HG03565 (cell line): ENCODE measurements at regions not wholly inside any gene's neighbourhood (a gene's known extent, or its start where the extent isn't known, plus 50 kb on each side); places are given as distances from the start of the nearest gene placed in this dataset.

Experiments
- ATAC-seq: cut with Tn5 transposase; IDR thresholded peaks from one replicate; pipeline ENCODE4 v1.9.1; 2021; ENCODE audit warnings: mild to moderate bottlenecking, moderate library complexity; ENCODE audit not compliant: unreplicated experiment

GRCh38 chr1:239816081-239816782 lies 275.5 kb upstream of the FMN2 start:
- ATAC-seq, result no peak

- no peak for ATAC-seq
These were observed 274.4 kb upstream of the FMN2 start for GRCh38 chr1:239817276-239817675.

- ATAC-seq, result no peak
These were observed 273.9 kb upstream of the FMN2 start for GRCh38 chr1:239817801-239818200.

GRCh38 chr1:239819096-239819495 lies 272.6 kb upstream of the FMN2 start:
- ATAC-seq, result no peak

GRCh38 chr1:239819756-239820250 lies 271.9 kb upstream of the FMN2 start:
- no peak for ATAC-seq

- ATAC-seq, result no peak
These were observed 267.8 kb upstream of the FMN2 start for GRCh38 chr1:239823852-239824251.

- ATAC-seq, result no peak
These were observed 265.5 kb upstream of the FMN2 start for GRCh38 chr1:239826211-239826610.

GRCh38 chr1:239826736-239827135 lies 264.9 kb upstream of the FMN2 start:
- no peak for ATAC-seq

- no peak for ATAC-seq
These were observed 262.1 kb upstream of the FMN2 start for GRCh38 chr1:239829535-239829934.

- ATAC-seq, result no peak
These were observed 259.9 kb upstream of the FMN2 start for GRCh38 chr1:239831577-239832355.

GRCh38 chr1:239833723-239834122 lies 258.0 kb upstream of the FMN2 start:
- ATAC-seq, result no peak

GRCh38 chr1:239835946-239836440 lies 255.7 kb upstream of the FMN2 start:
- no peak for ATAC-seq

GRCh38 chr1:239840336-239840735 lies 251.3 kb upstream of the FMN2 start:
- ATAC-seq, result no peak

GRCh38 chr1:239840790-239841189 lies 250.9 kb upstream of the FMN2 start:
- no peak for ATAC-seq

GRCh38 chr1:239841631-239842030 lies 250.1 kb upstream of the FMN2 start:
- ATAC-seq, result no peak

GRCh38 chr1:239843541-239843940 lies 248.1 kb upstream of the FMN2 start:
- ATAC-seq, result no peak

- ATAC-seq, result no peak
These were observed 246.8 kb upstream of the FMN2 start for GRCh38 chr1:239844833-239845232.

- no peak for ATAC-seq
These were observed 236.8 kb upstream of the FMN2 start for GRCh38 chr1:239854922-239855321.

- ATAC-seq, result no peak
These were observed 235.6 kb upstream of the FMN2 start for GRCh38 chr1:239856067-239856466.

- no peak for ATAC-seq
These were observed 234.8 kb upstream of the FMN2 start for GRCh38 chr1:239856924-239857323.

- ATAC-seq, result no peak
These were observed 233.6 kb upstream of the FMN2 start for GRCh38 chr1:239858057-239858456.

- no peak for ATAC-seq
These were observed 233.2 kb upstream of the FMN2 start for GRCh38 chr1:239858529-239858928.
